H54 (cell line): ENCODE measurements at regions not wholly inside any gene's neighbourhood (a gene's known extent, or its start where the extent isn't known, plus 50 kb on each side); places are given as distances from the start of the nearest gene placed in this dataset.
"Not testable (repeated sequence)": the region's sequence is repeated elsewhere in the genome, so short reads cannot be mapped to it uniquely, and the experiment has no call there.

Experiments
- DNase-seq: peaks from one replicate; pipeline ENCODE4 v3.0.0; 2011; ENCODE audit warnings: low spot score, mixed read lengths; ENCODE audit not compliant: insufficient read length
- FAIRE-seq: peaks from 3 replicates; lab custom pipeline; 2011; peaks lifted over from hg19 to GRCh38; lab: Jason Lieb, UNC
- POLR2A ChIP-seq: IDR thresholded peaks from 2 replicates; pipeline ENCODE4 v1.6.1; 2011; ENCODE audit warnings: low read depth, mild to moderate bottlenecking, low read length

GRCh38 chr12:7591531-7591930 is 74.2 kb downstream of the APOBEC1 start:
- no peak for TF ChIP-seq POLR2A
- FAIRE-seq, result no peak
- no peak for DNase-seq

- not testable (repeated sequence) for FAIRE-seq, DNase-seq
Observed at GRCh38 chr12:7590085-7590484, 75.6 kb downstream of the APOBEC1 start.

GRCh38 chr12:7588742-7589329 is 76.9 kb downstream of the APOBEC1 start:
- peak; percentile 85 for FAIRE-seq
- peak; percentile 50 for DNase-seq

- not testable (repeated sequence) for DNase-seq, FAIRE-seq
Observed at GRCh38 chr12:7584137-7584536, 80.6 kb upstream of the CD163 start.

- no peak for FAIRE-seq
- DNase-seq, result no peak
- no peak for TF ChIP-seq POLR2A
Observed at GRCh38 chr12:7583471-7583870, 79.9 kb upstream of the CD163 start.

GRCh38 chr12:7582796-7583195 is 79.2 kb upstream of the CD163 start:
- no peak for DNase-seq
- no peak for FAIRE-seq
- no peak for TF ChIP-seq POLR2A

- TF ChIP-seq POLR2A, result no peak
- DNase-seq (no peak), FAIRE-seq (no peak)
Observed at GRCh38 chr12:7581625-7582024, 78.0 kb upstream of the CD163 start.

GRCh38 chr12:7581046-7581445 is 77.5 kb upstream of the CD163 start:
- FAIRE-seq (no peak), DNase-seq (no peak)
- no peak for TF ChIP-seq POLR2A

GRCh38 chr12:7571257-7571656 is 67.7 kb upstream of the CD163 start:
- FAIRE-seq, result no peak
- no peak for DNase-seq
- TF ChIP-seq POLR2A, result no peak

GRCh38 chr12:7557227-7557626 is 53.6 kb upstream of the CD163 start:
- no peak for DNase-seq
- no peak for FAIRE-seq
- TF ChIP-seq POLR2A, result no peak

GRCh38 chr12:7555752-7556151 is 52.2 kb upstream of the CD163 start:
- no peak for TF ChIP-seq POLR2A
- DNase-seq (peak; percentile 26), FAIRE-seq (peak; percentile 43)

- not testable (repeated sequence) for FAIRE-seq, DNase-seq
Observed at GRCh38 chr12:7554831-7555230, 51.3 kb upstream of the CD163 start.
